ENCODE measurements at regions not wholly inside any gene's neighbourhood (a gene's known extent, or its start where the extent isn't known, plus 50 kb on each side); places are given as distances from the start of the nearest gene placed in this dataset.

DNA sequence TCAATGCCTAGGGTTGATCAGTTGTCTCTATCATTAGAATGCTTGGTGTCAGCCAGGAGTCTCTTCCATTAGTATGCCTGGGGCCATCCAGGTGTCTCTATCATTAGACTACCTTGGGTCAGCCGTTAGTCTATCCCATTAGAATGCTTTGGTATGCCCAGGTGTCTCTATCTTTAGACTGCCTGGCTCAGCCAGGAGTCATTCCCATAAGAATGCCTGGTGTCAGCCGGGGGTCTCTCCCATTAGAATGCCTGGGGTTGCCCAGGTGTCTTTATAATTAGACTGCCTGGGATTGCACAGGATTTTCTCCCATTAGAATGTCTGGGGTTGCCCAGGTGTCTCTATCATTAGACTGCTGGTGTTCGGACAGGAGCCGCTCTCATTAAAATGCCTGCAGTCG lies 1442.9 kb downstream of the UQCRFS1 start:
- Mint-ChIP-seq H3K36me3 (ENCODE audit: low read depth) (peaks cover 27% of the 10 kb centered on the region), H3K4me1 (no peaks in the 10 kb centered on the region), H3K4me3 (no peak overlapping the region), H3K27ac (no peak overlapping the region), H3K9me3 (peaks cover 62% of the 10 kb centered on the region), H3K27me3 (no peaks in the 10 kb centered on the region)
- CTCF ChIA-PET, result no interaction called here
- no peak for DNase-seq
- intact Hi-C loops (cut with micrococcal nuclease), result no loop called here
- TF ChIP-seq CTCF (IDR thresholded peaks at IDR 0.05), result no peak
- POLR2A ChIA-PET, result no interaction called here
- ATAC-seq (ENCODE audit: low read depth), result no peak

GRCh38 chr19:27767234-27767633 lies 1445.7 kb downstream of the UQCRFS1 start:
- ATAC-seq (ENCODE audit: low read depth) (no peak), DNase-seq (no peak)
- POLR2A ChIA-PET, result no interaction called here
- peaks cover 2% of the 10 kb centered on the region for H3K36me3 Mint-ChIP-seq (ENCODE audit: low read depth)
- H3K9me3 Mint-ChIP-seq, result peaks cover 48% of the 10 kb centered on the region
- H3K27me3 Mint-ChIP-seq, result no peaks in the 10 kb centered on the region
- CTCF ChIA-PET, result no interaction called here
- H3K4me3 Mint-ChIP-seq, result no peak overlapping the region
- no peak for TF ChIP-seq CTCF (IDR thresholded peaks at IDR 0.05)
- H3K27ac Mint-ChIP-seq, result no peak overlapping the region
- no peaks in the 10 kb centered on the region for H3K4me1 Mint-ChIP-seq
- intact Hi-C loops (cut with micrococcal nuclease), result no loop called here

GRCh38 chr19:27765912-27766725 lies 1446.8 kb downstream of the UQCRFS1 start:
- ChIA-PET POLR2A (no interaction called here), CTCF (no interaction called here)
- no peak overlapping the region for H3K4me3 Mint-ChIP-seq
- ATAC-seq (ENCODE audit: low read depth) (no peak), DNase-seq (no peak)
- no peak for TF ChIP-seq CTCF (IDR thresholded peaks at IDR 0.05)
- peaks cover 2% of the 10 kb centered on the region for H3K36me3 Mint-ChIP-seq (ENCODE audit: low read depth)
- no peaks in the 10 kb centered on the region for H3K4me1 Mint-ChIP-seq
- intact Hi-C loops (cut with micrococcal nuclease), result no loop called here
- no peak overlapping the region for H3K27ac Mint-ChIP-seq
- no peaks in the 10 kb centered on the region for H3K27me3 Mint-ChIP-seq
- H3K9me3 Mint-ChIP-seq, result peaks cover 43% of the 10 kb centered on the region

- peaks cover 42% of the 10 kb centered on the region for H3K9me3 Mint-ChIP-seq
- TF ChIP-seq CTCF (IDR thresholded peaks at IDR 0.05), result no peak
- ChIA-PET CTCF (no interaction called here), POLR2A (no interaction called here)
- intact Hi-C loops (cut with micrococcal nuclease), result no loop called here
- DNase-seq, result no peak
- no peak overlapping the region for H3K4me3 Mint-ChIP-seq
- ATAC-seq (ENCODE audit: low read depth), result no peak
- H3K27me3 Mint-ChIP-seq, result no peaks in the 10 kb centered on the region
- H3K27ac Mint-ChIP-seq, result no peak overlapping the region
- no peaks in the 10 kb centered on the region for H3K4me1 Mint-ChIP-seq
- peaks cover 1% of the 10 kb centered on the region for H3K36me3 Mint-ChIP-seq (ENCODE audit: low read depth)
Observed at GRCh38 chr19:27765397-27765796, 1447.6 kb downstream of the UQCRFS1 start.

DNA sequence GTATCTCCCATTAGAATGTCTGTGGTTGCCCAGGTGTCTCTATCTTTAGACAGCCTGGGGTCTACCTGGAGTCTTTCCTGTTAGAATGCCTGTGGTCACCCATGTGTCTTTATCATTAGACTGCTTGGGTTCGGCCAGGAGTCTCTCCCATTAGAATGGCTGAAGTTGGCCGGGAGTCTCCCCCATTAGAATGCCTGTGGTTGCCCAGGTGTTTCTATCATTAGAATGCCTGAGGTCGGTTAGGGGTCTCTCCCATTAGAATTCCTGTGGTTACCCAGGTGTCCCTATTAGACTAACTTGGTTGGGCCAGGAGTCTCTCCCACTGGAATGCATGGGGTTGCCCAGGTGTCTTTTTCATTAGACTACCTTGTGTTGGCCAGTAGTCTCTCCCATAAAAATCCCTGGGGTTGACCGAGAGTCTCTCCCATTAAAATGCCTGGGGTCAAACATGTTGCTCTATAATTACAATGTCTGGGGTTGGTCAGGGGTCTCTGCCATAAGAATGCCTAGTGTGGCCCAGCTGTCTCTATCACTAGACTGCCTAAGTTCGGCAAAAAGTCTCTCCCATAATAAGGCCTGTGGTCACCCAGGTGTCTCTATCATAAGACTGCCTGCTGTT lies 1448.7 kb downstream of the UQCRFS1 start:
- peaks cover 32% of the 10 kb centered on the region for H3K9me3 Mint-ChIP-seq
- ChIA-PET POLR2A (no interaction called here), CTCF (no interaction called here)
- H3K36me3 Mint-ChIP-seq (ENCODE audit: low read depth), result no peaks in the 10 kb centered on the region
- no peaks in the 10 kb centered on the region for H3K4me1 Mint-ChIP-seq
- intact Hi-C loops (cut with micrococcal nuclease), result no loop called here
- no peak for TF ChIP-seq CTCF (IDR thresholded peaks at IDR 0.05)
- H3K27ac Mint-ChIP-seq, result no peak overlapping the region
- no peak overlapping the region for H3K4me3 Mint-ChIP-seq
- ATAC-seq (ENCODE audit: low read depth) (no peak), DNase-seq (no peak)
- no peaks in the 10 kb centered on the region for H3K27me3 Mint-ChIP-seq
